ENCODE measurements at regions not wholly inside any gene's neighbourhood (a gene's known extent, or its start where the extent isn't known, plus 50 kb on each side); places are given as distances from the start of the nearest gene placed in this dataset.

DNA sequence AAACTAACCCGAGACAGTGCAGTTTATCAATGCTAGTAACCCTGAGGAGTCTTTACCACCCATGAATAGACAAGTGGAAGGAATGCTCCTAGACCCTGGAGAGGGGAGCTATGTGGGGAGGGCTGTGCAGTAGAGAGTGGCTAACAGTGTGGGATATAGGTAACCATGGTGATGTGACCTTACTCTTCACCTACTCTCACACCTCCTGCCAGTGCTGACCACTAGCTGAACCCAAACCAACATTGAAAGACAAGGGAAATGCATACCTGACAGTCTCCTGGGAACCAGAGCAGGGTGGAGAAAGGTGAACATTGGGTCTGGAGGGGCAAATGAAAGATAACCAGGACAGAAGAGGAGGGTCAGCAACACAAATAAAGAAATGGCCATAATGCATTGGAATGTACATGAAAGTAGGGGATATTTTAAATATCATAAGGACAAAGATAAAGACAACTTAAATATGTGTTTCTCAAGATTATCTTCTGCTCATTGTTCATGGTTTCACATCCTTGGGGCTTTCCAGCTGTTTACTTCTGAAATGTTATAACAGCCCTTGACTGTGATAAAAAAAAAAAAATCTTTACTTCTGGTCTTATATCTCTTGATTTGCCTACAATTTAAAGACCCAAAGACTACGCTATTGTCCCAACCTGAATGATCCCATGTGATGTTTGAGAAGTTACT lies 983.3 kb upstream of the TENM4 start:
- ChIA-PET POLR2A (ENCODE audit: unreplicated experiment) (no interaction called here), CTCF (interaction anchor here (0.6 kb wide), 1 partner anchor 380 kb away, joined by 4 read pairs; no protein-coding TSS in a partner anchor)
- H2BK120ac ChIP-seq (ENCODE audit: low read depth, low read length) = no peak overlapping the region
- H4K91ac ChIP-seq (ENCODE audit: insufficient read depth, low read depth, low read length) = no peak overlapping the region
- H3K4me1 ChIP-seq (ENCODE audit: control insufficient read depth, insufficient read depth, low read length) = no peaks in the 10 kb centered on the region
- no CpG with 5 or more reads among the region's 2 CpGs for WGBS, 2 experiments (ENCODE audit: extremely low coverage in 2 of 2, insufficient read length in 1 of 2)
- intact Hi-C loops (cut with micrococcal nuclease) = no loop called here
- no peak overlapping the region for H3K27ac ChIP-seq (ENCODE audit: insufficient read depth, low read length)
- H2AK9ac ChIP-seq (replicated peaks; ENCODE audit: low read depth, low read length, poor library complexity) = no peak overlapping the region
- no peaks in the 10 kb centered on the region for H3K9me1 ChIP-seq (ENCODE audit: insufficient read depth, low read length)
- no peak overlapping the region for H3K4me2 ChIP-seq (ENCODE audit: low read depth, low read length)
- no peak overlapping the region for H3K4me3 ChIP-seq (ENCODE audit: insufficient read depth, low read depth, low read length)
- H2AK5ac ChIP-seq (ENCODE audit: low read depth, low read length) = no peak overlapping the region
- H4K8ac ChIP-seq (ENCODE audit: low read depth in 2 of 2, low read length in 2 of 2) = no peak overlapping the region
- H3K27me3 ChIP-seq (ENCODE audit: control insufficient read depth, insufficient read depth, low read length) = no peaks in the 10 kb centered on the region
- H3K4ac ChIP-seq (ENCODE audit: low read depth, low read length) = no peak overlapping the region
- ATAC-seq (ENCODE audit: low read depth) (no peak), DNase-seq (no peak)
- no peaks in the 10 kb centered on the region for H3K9me3 ChIP-seq (ENCODE audit: control insufficient read depth, insufficient read depth, low read length)
- no peak overlapping the region for H3K9ac ChIP-seq (ENCODE audit: low read depth, low read length)
- no peak overlapping the region for H3K56ac ChIP-seq (ENCODE audit: extremely low read depth, insufficient read depth, low read length)
- no peak overlapping the region for H2BK5ac ChIP-seq (ENCODE audit: low read depth, low read length, poor library complexity, severe bottlenecking)
- H2BK20ac ChIP-seq (ENCODE audit: low read depth, low read length) = no peak overlapping the region
- no peak overlapping the region for H2AFZ ChIP-seq (replicated peaks; ENCODE audit: low read length, poor library complexity)
- dilution Hi-C loops (cut with HindIII; ENCODE audit: low sequenced_read_pairs, unreplicated experiment) = no loop called here
- H3K36me3 ChIP-seq (ENCODE audit: control insufficient read depth, insufficient read depth, low read length) = no peaks in the 10 kb centered on the region
- no peak overlapping the region for H3K23ac ChIP-seq (ENCODE audit: low read depth, low read length)
- H4K20me1 ChIP-seq (ENCODE audit: insufficient read depth, low read length) = no peaks in the 10 kb centered on the region
- in situ Hi-C loops (cut with MboI; ENCODE audit: low sequenced_read_pairs) = no loop called here
- no peak overlapping the region for H2BK15ac ChIP-seq (ENCODE audit: low read depth, low read length)
- TF ChIP-seq CEBPB (IDR thresholded peaks at IDR 0.05; ENCODE audit: low read depth, low read length) (no peak), SMC3 (IDR thresholded peaks at IDR 0.05; ENCODE audit: low read depth, low read length) (no peak), NFE2L2 (IDR thresholded peaks at IDR 0.05; ENCODE audit: low read depth, low read length) (no peak)
- H3K14ac ChIP-seq (replicated peaks; ENCODE audit: low read depth, low read length) = no peak overlapping the region
- H3K18ac ChIP-seq (ENCODE audit: low read depth, low read length) = no peak overlapping the region
- no peaks in the 10 kb centered on the region for H3K79me1 ChIP-seq (ENCODE audit: low read depth in 1 of 2, low read length in 2 of 2)
- no TSS peak for BruUV-seq (replicated peaks)
- H4K5ac ChIP-seq (ENCODE audit: low read depth, low read length) = no peak overlapping the region
